T47D (cell line): ENCODE measurements at regions not wholly inside any gene's neighbourhood (a gene's known extent, or its start where the extent isn't known, plus 50 kb on each side); places are given as distances from the start of the nearest gene placed in this dataset.
A peak's percentile ranks its signal among the peaks of the same experiment; 100 is the strongest.

Experiments
- DNase-seq, 2 experiments: peaks; one replicate each; pipeline versions ENCODE4 v3.0.0 to v3.0.0-alpha.2; 2011 to 2012; ENCODE audit warnings: low read depth in 1 of 2, low spot score in 1 of 2
- JUND ChIP-seq: IDR thresholded peaks from 2 replicates; pipeline ENCODE4 v1.6.1; 2012; ENCODE audit warnings: low read depth
- in situ Hi-C: cut with HindIII; loops from 2 replicates; pipeline ENCODE4 v1.10.0; 2016; ENCODE audit warnings: low sequenced_read_pairs, low pct_unique_long_range_greater_than_20kb

- no peak for TF ChIP-seq JUND
- DNase-seq, result no peak
- in situ Hi-C loops, result no loop called here
These were observed 105.5 kb upstream of the TMEM72 start for GRCh38 chr10:44805466-44806210.

GRCh38 chr10:44806950-44807349 is 104.2 kb upstream of the TMEM72 start:
- TF ChIP-seq JUND, result no peak
- DNase-seq, result no peak
- in situ Hi-C loops, result no loop called here

GRCh38 chr10:44807451-44807850 is 103.7 kb upstream of the TMEM72 start:
- no peak for TF ChIP-seq JUND
- DNase-seq, result no peak
- in situ Hi-C loops, result no loop called here

DNA sequence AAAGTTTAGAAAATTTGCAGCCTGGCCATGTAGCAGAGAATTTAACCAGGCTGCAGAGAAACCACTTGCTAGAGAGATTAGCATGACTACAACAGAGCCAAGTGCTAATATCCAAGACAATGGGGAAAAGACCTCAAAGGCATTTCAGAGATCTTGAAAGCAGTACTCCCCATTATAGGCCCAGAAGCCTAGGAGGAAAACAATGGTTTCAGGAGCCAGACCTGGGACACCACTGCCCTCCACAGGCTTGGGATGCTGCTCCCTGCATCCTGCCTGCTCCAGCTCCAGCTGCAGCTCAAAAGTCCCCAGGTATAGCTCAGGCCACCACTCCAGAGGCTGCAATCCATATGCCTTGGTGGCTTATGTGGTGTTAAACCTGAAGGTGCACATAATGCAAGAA is 101.5 kb upstream of the TMEM72 start:
- peak in 1 of 2 experiments; percentile 64 for DNase-seq
- TF ChIP-seq JUND, result no peak
- in situ Hi-C loops, result no loop called here

DNA sequence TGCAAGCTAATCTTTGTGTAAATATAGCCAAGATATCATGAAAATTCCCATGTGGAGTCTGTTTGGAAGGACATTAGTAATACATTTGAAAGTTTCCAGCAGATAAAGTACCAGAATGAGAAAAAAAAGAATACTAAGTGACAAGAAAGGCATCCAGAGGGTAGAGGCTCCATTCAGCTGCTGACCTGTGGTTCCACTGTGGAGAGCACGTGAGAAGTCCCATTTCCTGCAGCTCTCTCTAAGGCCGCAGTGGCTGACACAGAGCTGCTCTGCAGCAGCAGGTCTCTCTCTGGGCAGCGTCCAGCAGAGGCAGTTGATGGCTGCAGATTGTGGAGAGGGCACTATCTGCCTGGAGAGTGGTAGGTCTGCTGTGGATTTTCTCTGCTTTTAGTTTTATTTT is 100.1 kb upstream of the TMEM72 start:
- DNase-seq, result peak in 1 of 2 experiments; percentile 6
- in situ Hi-C loops, result no loop called here
- TF ChIP-seq JUND, result no peak

- no peak for TF ChIP-seq JUND
- in situ Hi-C loops, result no loop called here
- DNase-seq, result no peak
These were observed 97.9 kb upstream of the TMEM72 start for GRCh38 chr10:44813201-44813600.

DNA sequence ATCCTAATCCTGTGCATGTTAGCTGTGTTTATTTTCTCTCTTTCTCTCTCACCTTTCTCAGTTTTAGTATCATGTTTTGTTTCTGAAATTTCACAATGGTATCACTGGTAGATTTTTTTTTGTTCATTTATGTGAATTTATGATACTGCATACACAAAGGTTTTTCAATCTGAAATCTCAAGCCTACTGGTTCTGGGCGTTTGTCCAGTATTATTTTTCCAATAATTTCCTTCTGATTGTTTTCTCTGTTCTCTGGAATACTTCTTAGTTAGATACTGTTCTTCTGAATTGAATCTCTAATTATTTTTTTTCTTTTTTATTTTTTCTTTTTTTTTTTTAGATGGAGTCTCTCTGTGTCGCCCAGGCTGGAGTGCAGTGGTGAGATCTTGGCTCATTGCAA is 96.2 kb upstream of the TMEM72 start:
- DNase-seq, result no peak
- in situ Hi-C loops, result no loop called here
- TF ChIP-seq JUND, result no peak

- in situ Hi-C loops, result no loop called here
- TF ChIP-seq JUND, result no peak
- no peak for DNase-seq
These were observed 93.0 kb upstream of the TMEM72 start for GRCh38 chr10:44818041-44818649.

- no peak for TF ChIP-seq JUND
- DNase-seq, result no peak
- in situ Hi-C loops, result no loop called here
These were observed 92.4 kb upstream of the TMEM72 start for GRCh38 chr10:44818701-44819127.

DNA sequence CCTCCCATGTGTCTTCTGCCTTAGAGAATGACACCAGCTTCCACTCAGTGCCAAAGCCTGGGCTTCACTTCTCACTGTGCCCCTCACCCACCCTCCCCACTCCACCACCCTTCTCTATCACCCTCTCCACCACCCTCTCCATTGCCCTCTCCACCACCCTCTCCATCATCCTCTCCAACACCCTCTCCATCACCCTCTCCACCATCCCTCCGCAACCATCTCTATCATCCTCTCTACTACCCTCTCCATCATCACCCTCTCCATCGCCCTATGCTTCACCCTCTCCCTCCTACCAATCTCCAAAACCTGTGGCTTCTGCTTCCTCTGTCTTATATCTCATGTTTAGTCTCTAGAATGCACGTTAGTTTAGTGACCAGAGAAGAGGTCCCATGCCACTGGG is 91.0 kb upstream of the TMEM72 start:
- in situ Hi-C loops, result no loop called here
- no peak for TF ChIP-seq JUND
- no peak for DNase-seq

DNA sequence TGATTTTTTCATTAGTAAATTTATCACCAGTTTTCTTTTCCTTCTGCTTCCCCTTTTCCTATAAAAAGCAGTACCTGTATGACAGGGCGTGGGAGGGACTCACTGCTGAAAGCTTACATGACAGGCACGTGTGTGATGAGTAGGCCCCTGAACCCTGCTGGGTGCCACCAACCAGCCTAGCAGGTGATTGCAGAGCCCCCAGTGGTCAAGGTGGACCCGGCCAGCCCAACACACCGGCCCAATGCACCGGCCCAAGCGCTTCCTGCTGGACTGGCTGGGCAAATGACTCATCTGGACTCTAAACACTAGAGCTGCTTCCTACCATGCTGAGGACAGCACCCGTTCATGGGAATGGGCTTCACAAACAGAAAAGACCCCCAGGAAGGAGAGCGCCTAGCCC is 89.8 kb upstream of the TMEM72 start:
- no peak for TF ChIP-seq JUND
- in situ Hi-C loops, result no loop called here
- DNase-seq, result no peak

- in situ Hi-C loops, result no loop called here
- no peak for TF ChIP-seq JUND
- DNase-seq, result no peak
These were observed 88.8 kb upstream of the TMEM72 start for GRCh38 chr10:44822349-44822748.

GRCh38 chr10:44822966-44823365 is 88.2 kb upstream of the TMEM72 start:
- TF ChIP-seq JUND, result no peak
- in situ Hi-C loops, result no loop called here
- no peak for DNase-seq
